OCI-M1 (cell line): ENCODE measurements at regions not wholly inside any gene's neighbourhood (a gene's known extent, or its start where the extent isn't known, plus 50 kb on each side); places are given as distances from the start of the nearest gene placed in this dataset.
A peak's percentile ranks its signal among the peaks of the same experiment; 100 is the strongest.
"Not testable (repeated sequence)": the region's sequence is repeated elsewhere in the genome, so short reads cannot be mapped to it uniquely, and the experiment has no call there.

Experiments
- DNase-seq: peaks from one replicate; lab custom pipeline; 2025; lab: John Stamatoyannopoulos, UW

GRCh38 chr13:19062019-19062646 lies 119.5 kb downstream of the TUBA3C start:
- no peak for DNase-seq

GRCh38 chr13:19061278-19061677 lies 120.3 kb downstream of the TUBA3C start:
- DNase-seq: no peak

GRCh38 chr13:19060311-19061002 lies 121.2 kb downstream of the TUBA3C start:
- no peak for DNase-seq

- no peak for DNase-seq
These were observed 122.4 kb downstream of the TUBA3C start for GRCh38 chr13:19059016-19059780.

- DNase-seq: no peak
These were observed 123.1 kb downstream of the TUBA3C start for GRCh38 chr13:19058566-19058965.

- DNase-seq: no peak
These were observed 123.9 kb downstream of the TUBA3C start for GRCh38 chr13:19057588-19058340.

- no peak for DNase-seq
These were observed 124.6 kb downstream of the TUBA3C start for GRCh38 chr13:19056984-19057490.

- DNase-seq: no peak
These were observed 125.2 kb downstream of the TUBA3C start for GRCh38 chr13:19056355-19056880.

GRCh38 chr13:19055611-19056010 lies 126.0 kb downstream of the TUBA3C start:
- no peak for DNase-seq

- peak; percentile 0 for DNase-seq
These were observed 128.1 kb downstream of the TUBA3C start for GRCh38 chr13:19053561-19053960.

- DNase-seq: no peak
These were observed 128.7 kb downstream of the TUBA3C start for GRCh38 chr13:19052931-19053330.

GRCh38 chr13:19052180-19052579 lies 129.4 kb downstream of the TUBA3C start:
- no peak for DNase-seq

GRCh38 chr13:19050901-19051300 lies 130.7 kb downstream of the TUBA3C start:
- no peak for DNase-seq

GRCh38 chr13:19049624-19050023 lies 132.0 kb downstream of the TUBA3C start:
- DNase-seq: not testable (repeated sequence)

GRCh38 chr13:19048381-19048780 lies 133.2 kb downstream of the TUBA3C start:
- no peak for DNase-seq

- DNase-seq: peak; percentile 10
These were observed 158.5 kb downstream of the TUBA3C start for GRCh38 chr13:19023115-19023514.

- DNase-seq: no peak
These were observed 160.6 kb downstream of the TUBA3C start for GRCh38 chr13:19020988-19021387.

- no peak for DNase-seq
These were observed 183.2 kb downstream of the TUBA3C start for GRCh38 chr13:18998389-18998788.

GRCh38 chr13:18996627-18997051 lies 185.0 kb downstream of the TUBA3C start:
- DNase-seq: peak; percentile 27

- DNase-seq: no peak
These were observed 185.4 kb downstream of the TUBA3C start for GRCh38 chr13:18996221-18996620.

- no peak for DNase-seq
These were observed 186.3 kb downstream of the TUBA3C start for GRCh38 chr13:18995259-18995873.
